HL-60 (cell line): ENCODE measurements at regions not wholly inside any gene's neighbourhood (a gene's known extent, or its start where the extent isn't known, plus 50 kb on each side); places are given as distances from the start of the nearest gene placed in this dataset.
A peak's percentile ranks its signal among the peaks of the same experiment; 100 is the strongest.

ENCODE experiments used
- DNase-seq, 2 experiments: peaks; one replicate each; pipeline ENCODE4 v3.0.0-alpha.2; 2010 to 2020; ENCODE audit warnings: low read depth in 1 of 2, low spot score in 1 of 2
- H3K27ac ChIP-seq: fragments of 250-450 bp; sonication (Bioruptor Pico); replicated peaks from 2 replicates; pipeline ENCODE4 v1.5.1; 2020; ENCODE audit warnings: mild to moderate bottlenecking, moderate library complexity
- H3K27me3 ChIP-seq: fragments of 250-450 bp; sonication (Bioruptor Pico); 2 replicates; pipeline ENCODE4 v1.5.1; 2021; ENCODE audit warnings: mild to moderate bottlenecking, moderate library complexity; ENCODE audit not compliant: insufficient read depth, poor library complexity, severe bottlenecking
- H3K4me3 ChIP-seq: replicated peaks from 2 replicates; pipeline ENCODE4 v1.5.1; 2011; ENCODE audit warnings: mild to moderate bottlenecking, control low read depth, low read length; ENCODE audit not compliant: insufficient read depth
- CTCF ChIP-seq: IDR thresholded peaks from one replicate; pipeline ENCODE4 v1.5.1; 2011; ENCODE audit warnings: low read length, control low read depth, inconsistent platforms; ENCODE audit not compliant: insufficient read depth
- GABPA ChIP-seq: IDR thresholded peaks from 2 replicates; pipeline ENCODE4 v1.6.1; 2012; ENCODE audit warnings: low read depth
- POLR2AphosphoS5 ChIP-seq: IDR thresholded peaks from 2 replicates; pipeline ENCODE4 v1.6.1; 2012; ENCODE audit warnings: low read depth
- REST ChIP-seq: IDR thresholded peaks from 2 replicates; pipeline ENCODE4 v1.6.1; 2012; ENCODE audit warnings: low read depth; ENCODE audit not compliant: insufficient replicate concordance
- SPI1 ChIP-seq: IDR thresholded peaks from 2 replicates; pipeline ENCODE4 v1.6.1; 2012; ENCODE audit warnings: low read depth, mild to moderate bottlenecking, borderline replicate concordance

GRCh38 chr9:116084497-116084896 is 69.1 kb upstream of the PAPPA start:
- Histone ChIP-seq H3K4me3 (no peak overlapping the region), H3K27me3 (no peaks in the 10 kb centered on the region), H3K27ac (no peak overlapping the region)
- no peak for DNase-seq
- TF ChIP-seq GABPA (no peak), REST (no peak), CTCF (no peak), POLR2AphosphoS5 (no peak), SPI1 (no peak)

- H3K27ac ChIP-seq: no peak overlapping the region
- H3K27me3 ChIP-seq: no peaks in the 10 kb centered on the region
- no peak for TF ChIP-seq REST
- TF ChIP-seq SPI1: no peak
- no peak for TF ChIP-seq POLR2AphosphoS5
- no peak for TF ChIP-seq GABPA
- no peak for TF ChIP-seq CTCF
- no peak overlapping the region for H3K4me3 ChIP-seq
- DNase-seq: peak in 1 of 2 experiments; percentile 10
Measured at GRCh38 chr9:116087246-116087645, 66.3 kb upstream of the PAPPA start.

- Histone ChIP-seq H3K27ac (no peak overlapping the region), H3K27me3 (no peaks in the 10 kb centered on the region), H3K4me3 (no peak overlapping the region)
- DNase-seq: no peak
- no peak for TF ChIP-seq SPI1
- no peak for TF ChIP-seq POLR2AphosphoS5
- no peak for TF ChIP-seq REST
- no peak for TF ChIP-seq CTCF
- no peak for TF ChIP-seq GABPA
Measured at GRCh38 chr9:116087751-116088194, 65.8 kb upstream of the PAPPA start.
